Neural cell (in vitro differentiated cells): ENCODE measurements at regions not wholly inside any gene's neighbourhood (a gene's known extent, or its start where the extent isn't known, plus 50 kb on each side); places are given as distances from the start of the nearest gene placed in this dataset.

Experiments
- EZH2 ChIP-seq: fragments of 200-600, 300-800 bp; shearing (Covaris generic), sonication (generic); IDR thresholded peaks from 2 replicates; pipeline ENCODE4 v1.6.1; 2014; ENCODE audit warnings: antibody characterized with exemption, low read length, borderline replicate concordance, mild to moderate bottlenecking; ENCODE audit not compliant: insufficient read depth, poor library complexity, severe bottlenecking
- MXI1 ChIP-seq: fragments of 450-650 bp; conservative IDR thresholded peaks from 2 replicates; pipeline ENCODE4 v1.6.1; 2014; ENCODE audit warnings: antibody characterized with exemption, mild to moderate bottlenecking; ENCODE audit not compliant: poor library complexity, severe bottlenecking
- POLR2AphosphoS5 ChIP-seq: IDR thresholded peaks from 2 replicates; pipeline ENCODE4 v1.6.1; 2012
- RAD21 ChIP-seq: fragments of 450-650 bp; conservative IDR thresholded peaks from 2 replicates; pipeline ENCODE4 v1.6.1; 2014; ENCODE audit warnings: antibody characterized with exemption, mild to moderate bottlenecking, moderate library complexity
- SMC3 ChIP-seq: fragments of 450-650 bp; conservative IDR thresholded peaks from 2 replicates; pipeline ENCODE4 v1.6.1; 2014; ENCODE audit warnings: antibody characterized with exemption, mild to moderate bottlenecking, moderate library complexity; ENCODE audit not compliant: poor library complexity
- TF ChIP-seq, protein P1 (sequence below): fragments of 450-650 bp; IDR thresholded peaks from 2 replicates; pipeline ENCODE4 v1.5.1; 2014; ENCODE audit warnings: antibody characterized with exemption, mild to moderate bottlenecking, moderate library complexity; ENCODE audit not compliant: poor library complexity, severe bottlenecking
- TF ChIP-seq, protein P2 (sequence below): IDR thresholded peaks from 2 replicates; pipeline ENCODE4 v1.6.1; 2012; ENCODE audit warnings: borderline replicate concordance

DNA sequence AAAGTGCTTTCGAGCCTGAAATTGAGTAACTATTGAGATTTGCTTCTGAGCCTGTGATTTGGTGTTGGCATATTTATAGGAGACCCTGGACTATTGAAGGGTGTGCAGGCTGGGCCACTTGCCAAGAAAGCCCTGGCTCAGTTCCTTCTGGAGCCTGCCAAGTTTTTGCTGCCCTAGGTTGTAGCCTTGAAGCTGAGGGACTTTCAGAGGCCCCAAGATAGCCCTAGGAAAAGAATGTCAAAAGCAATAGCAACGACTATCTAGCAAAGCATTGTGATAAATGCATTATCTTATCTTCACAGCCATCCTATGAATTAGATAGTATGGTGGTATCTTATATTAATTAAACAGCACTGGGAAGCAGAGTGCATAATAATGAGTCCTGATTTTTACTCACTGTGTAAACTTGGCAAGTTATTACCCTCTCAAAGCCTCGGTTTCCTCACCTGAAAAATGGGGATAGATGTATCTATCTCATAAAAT lies 473.7 kb upstream of the PODXL start:
- TF ChIP-seq POLR2AphosphoS5 (no peak), RAD21 (no peak), EZH2 (no peak), MXI1 (no peak), SMC3 (no peak)
- TF ChIP-seq, protein P1, sequence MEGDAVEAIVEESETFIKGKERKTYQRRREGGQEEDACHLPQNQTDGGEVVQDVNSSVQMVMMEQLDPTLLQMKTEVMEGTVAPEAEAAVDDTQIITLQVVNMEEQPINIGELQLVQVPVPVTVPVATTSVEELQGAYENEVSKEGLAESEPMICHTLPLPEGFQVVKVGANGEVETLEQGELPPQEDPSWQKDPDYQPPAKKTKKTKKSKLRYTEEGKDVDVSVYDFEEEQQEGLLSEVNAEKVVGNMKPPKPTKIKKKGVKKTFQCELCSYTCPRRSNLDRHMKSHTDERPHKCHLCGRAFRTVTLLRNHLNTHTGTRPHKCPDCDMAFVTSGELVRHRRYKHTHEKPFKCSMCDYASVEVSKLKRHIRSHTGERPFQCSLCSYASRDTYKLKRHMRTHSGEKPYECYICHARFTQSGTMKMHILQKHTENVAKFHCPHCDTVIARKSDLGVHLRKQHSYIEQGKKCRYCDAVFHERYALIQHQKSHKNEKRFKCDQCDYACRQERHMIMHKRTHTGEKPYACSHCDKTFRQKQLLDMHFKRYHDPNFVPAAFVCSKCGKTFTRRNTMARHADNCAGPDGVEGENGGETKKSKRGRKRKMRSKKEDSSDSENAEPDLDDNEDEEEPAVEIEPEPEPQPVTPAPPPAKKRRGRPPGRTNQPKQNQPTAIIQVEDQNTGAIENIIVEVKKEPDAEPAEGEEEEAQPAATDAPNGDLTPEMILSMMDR, result no peak
- TF ChIP-seq, protein P2, sequence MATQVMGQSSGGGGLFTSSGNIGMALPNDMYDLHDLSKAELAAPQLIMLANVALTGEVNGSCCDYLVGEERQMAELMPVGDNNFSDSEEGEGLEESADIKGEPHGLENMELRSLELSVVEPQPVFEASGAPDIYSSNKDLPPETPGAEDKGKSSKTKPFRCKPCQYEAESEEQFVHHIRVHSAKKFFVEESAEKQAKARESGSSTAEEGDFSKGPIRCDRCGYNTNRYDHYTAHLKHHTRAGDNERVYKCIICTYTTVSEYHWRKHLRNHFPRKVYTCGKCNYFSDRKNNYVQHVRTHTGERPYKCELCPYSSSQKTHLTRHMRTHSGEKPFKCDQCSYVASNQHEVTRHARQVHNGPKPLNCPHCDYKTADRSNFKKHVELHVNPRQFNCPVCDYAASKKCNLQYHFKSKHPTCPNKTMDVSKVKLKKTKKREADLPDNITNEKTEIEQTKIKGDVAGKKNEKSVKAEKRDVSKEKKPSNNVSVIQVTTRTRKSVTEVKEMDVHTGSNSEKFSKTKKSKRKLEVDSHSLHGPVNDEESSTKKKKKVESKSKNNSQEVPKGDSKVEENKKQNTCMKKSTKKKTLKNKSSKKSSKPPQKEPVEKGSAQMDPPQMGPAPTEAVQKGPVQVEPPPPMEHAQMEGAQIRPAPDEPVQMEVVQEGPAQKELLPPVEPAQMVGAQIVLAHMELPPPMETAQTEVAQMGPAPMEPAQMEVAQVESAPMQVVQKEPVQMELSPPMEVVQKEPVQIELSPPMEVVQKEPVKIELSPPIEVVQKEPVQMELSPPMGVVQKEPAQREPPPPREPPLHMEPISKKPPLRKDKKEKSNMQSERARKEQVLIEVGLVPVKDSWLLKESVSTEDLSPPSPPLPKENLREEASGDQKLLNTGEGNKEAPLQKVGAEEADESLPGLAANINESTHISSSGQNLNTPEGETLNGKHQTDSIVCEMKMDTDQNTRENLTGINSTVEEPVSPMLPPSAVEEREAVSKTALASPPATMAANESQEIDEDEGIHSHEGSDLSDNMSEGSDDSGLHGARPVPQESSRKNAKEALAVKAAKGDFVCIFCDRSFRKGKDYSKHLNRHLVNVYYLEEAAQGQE, result no peak
